ENCODE measurements at regions not wholly inside any gene's neighbourhood (a gene's known extent, or its start where the extent isn't known, plus 50 kb on each side); places are given as distances from the start of the nearest gene placed in this dataset.
A peak's percentile ranks its signal among the peaks of the same experiment; 100 is the strongest.

- DNase-seq (ENCODE audit: low read depth in 4 of 4, low spot score in 3 of 4): no peak
These were observed 282.6 kb downstream of the ADGRA3 start for GRCh38 chr4:22233230-22233629.

GRCh38 chr4:22220965-22221364, 272.4 kb upstream of the KCNIP4 start:
- no peak for DNase-seq (ENCODE audit: low read depth in 4 of 4, low spot score in 3 of 4)

- no peak for DNase-seq (ENCODE audit: low read depth in 4 of 4, low spot score in 3 of 4)
These were observed 268.9 kb upstream of the KCNIP4 start for GRCh38 chr4:22217480-22217879.

GRCh38 chr4:22216278-22216677, 267.7 kb upstream of the KCNIP4 start:
- no peak for DNase-seq (ENCODE audit: low read depth in 4 of 4, low spot score in 3 of 4)

GRCh38 chr4:22215084-22215483, 266.5 kb upstream of the KCNIP4 start:
- DNase-seq (ENCODE audit: low read depth in 4 of 4, low spot score in 3 of 4): no peak

GRCh38 chr4:22203711-22204011, 255.1 kb upstream of the KCNIP4 start:
- DNase-seq (ENCODE audit: low read depth in 4 of 4, low spot score in 3 of 4): no peak

GRCh38 chr4:22202975-22203710, 254.6 kb upstream of the KCNIP4 start:
- peak in 2 of 4 donors; percentile 18 to 38 for DNase-seq (ENCODE audit: low read depth in 4 of 4, low spot score in 3 of 4)

GRCh38 chr4:22202246-22202974, 253.8 kb upstream of the KCNIP4 start:
- peak in 3 of 4 donors; percentile 50 to 61 (median 54) for DNase-seq (ENCODE audit: low read depth in 4 of 4, low spot score in 3 of 4)

GRCh38 chr4:22201256-22201655, 252.7 kb upstream of the KCNIP4 start:
- DNase-seq (ENCODE audit: low read depth in 4 of 4, low spot score in 3 of 4): no peak

GRCh38 chr4:22196551-22196950, 248.0 kb upstream of the KCNIP4 start:
- DNase-seq (ENCODE audit: low read depth in 4 of 4, low spot score in 3 of 4): no peak

GRCh38 chr4:22192084-22192511, 243.5 kb upstream of the KCNIP4 start:
- DNase-seq (ENCODE audit: low read depth in 4 of 4, low spot score in 3 of 4): no peak

GRCh38 chr4:22191565-22191964, 243.0 kb upstream of the KCNIP4 start:
- DNase-seq (ENCODE audit: low read depth in 4 of 4, low spot score in 3 of 4): no peak

GRCh38 chr4:22190855-22191254, 242.3 kb upstream of the KCNIP4 start:
- no peak for DNase-seq (ENCODE audit: low read depth in 4 of 4, low spot score in 3 of 4)

GRCh38 chr4:22187203-22187820, 238.7 kb upstream of the KCNIP4 start:
- no peak for DNase-seq (ENCODE audit: low read depth in 4 of 4, low spot score in 3 of 4)

- DNase-seq (ENCODE audit: low read depth in 4 of 4, low spot score in 3 of 4): no peak
These were observed 233.2 kb upstream of the KCNIP4 start for GRCh38 chr4:22181736-22182135.

GRCh38 chr4:22179124-22179874, 230.7 kb upstream of the KCNIP4 start:
- DNase-seq (ENCODE audit: low read depth in 4 of 4, low spot score in 3 of 4): no peak

- no peak for DNase-seq (ENCODE audit: low read depth in 4 of 4, low spot score in 3 of 4)
These were observed 226.1 kb upstream of the KCNIP4 start for GRCh38 chr4:22174640-22175039.

- no peak for DNase-seq (ENCODE audit: low read depth in 4 of 4, low spot score in 3 of 4)
These were observed 221.8 kb upstream of the KCNIP4 start for GRCh38 chr4:22170353-22170752.

- DNase-seq (ENCODE audit: low read depth in 4 of 4, low spot score in 3 of 4): no peak
These were observed 218.6 kb upstream of the KCNIP4 start for GRCh38 chr4:22167201-22167600.

GRCh38 chr4:22162454-22162853, 213.9 kb upstream of the KCNIP4 start:
- DNase-seq (ENCODE audit: low read depth in 4 of 4, low spot score in 3 of 4): no peak

GRCh38 chr4:22130741-22131140, 182.2 kb upstream of the KCNIP4 start:
- no peak for DNase-seq (ENCODE audit: low read depth in 4 of 4, low spot score in 3 of 4)
